ENCODE measurements at regions not wholly inside any gene's neighbourhood (a gene's known extent, or its start where the extent isn't known, plus 50 kb on each side); places are given as distances from the start of the nearest gene placed in this dataset.
"Not testable (repeated sequence)": the region's sequence is repeated elsewhere in the genome, so short reads cannot be mapped to it uniquely, and the experiment has no call there.

DNA sequence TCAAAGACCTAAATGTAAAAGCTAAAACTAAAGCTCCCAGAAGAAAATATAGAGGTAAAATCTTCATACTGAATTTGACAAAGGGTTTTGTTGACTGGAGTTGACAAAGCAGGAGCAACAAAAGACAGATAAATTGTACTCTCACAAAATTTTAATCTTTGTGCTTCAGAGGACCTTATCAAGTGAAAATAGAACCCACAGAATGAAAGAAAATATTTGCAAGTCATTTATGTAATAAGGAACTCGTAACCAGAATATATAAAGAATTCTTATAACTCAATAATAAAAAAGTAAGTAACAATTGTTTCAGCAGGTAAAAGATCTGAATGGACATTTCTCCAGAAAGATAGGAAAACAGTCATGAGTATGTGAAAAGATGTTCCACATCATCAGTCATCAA lies 62.0 kb upstream of the SRRM3 start:
- DNase-seq (ENCODE audit: low read depth), result no peak
- H3K4me3 ChIP-seq (ENCODE audit: low read depth, low read length), result no peak overlapping the region
- TF ChIP-seq, protein P1, sequence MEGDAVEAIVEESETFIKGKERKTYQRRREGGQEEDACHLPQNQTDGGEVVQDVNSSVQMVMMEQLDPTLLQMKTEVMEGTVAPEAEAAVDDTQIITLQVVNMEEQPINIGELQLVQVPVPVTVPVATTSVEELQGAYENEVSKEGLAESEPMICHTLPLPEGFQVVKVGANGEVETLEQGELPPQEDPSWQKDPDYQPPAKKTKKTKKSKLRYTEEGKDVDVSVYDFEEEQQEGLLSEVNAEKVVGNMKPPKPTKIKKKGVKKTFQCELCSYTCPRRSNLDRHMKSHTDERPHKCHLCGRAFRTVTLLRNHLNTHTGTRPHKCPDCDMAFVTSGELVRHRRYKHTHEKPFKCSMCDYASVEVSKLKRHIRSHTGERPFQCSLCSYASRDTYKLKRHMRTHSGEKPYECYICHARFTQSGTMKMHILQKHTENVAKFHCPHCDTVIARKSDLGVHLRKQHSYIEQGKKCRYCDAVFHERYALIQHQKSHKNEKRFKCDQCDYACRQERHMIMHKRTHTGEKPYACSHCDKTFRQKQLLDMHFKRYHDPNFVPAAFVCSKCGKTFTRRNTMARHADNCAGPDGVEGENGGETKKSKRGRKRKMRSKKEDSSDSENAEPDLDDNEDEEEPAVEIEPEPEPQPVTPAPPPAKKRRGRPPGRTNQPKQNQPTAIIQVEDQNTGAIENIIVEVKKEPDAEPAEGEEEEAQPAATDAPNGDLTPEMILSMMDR (conservative IDR thresholded peaks at IDR 0.05; ENCODE audit: low read depth, low read length), result no peak

DNA sequence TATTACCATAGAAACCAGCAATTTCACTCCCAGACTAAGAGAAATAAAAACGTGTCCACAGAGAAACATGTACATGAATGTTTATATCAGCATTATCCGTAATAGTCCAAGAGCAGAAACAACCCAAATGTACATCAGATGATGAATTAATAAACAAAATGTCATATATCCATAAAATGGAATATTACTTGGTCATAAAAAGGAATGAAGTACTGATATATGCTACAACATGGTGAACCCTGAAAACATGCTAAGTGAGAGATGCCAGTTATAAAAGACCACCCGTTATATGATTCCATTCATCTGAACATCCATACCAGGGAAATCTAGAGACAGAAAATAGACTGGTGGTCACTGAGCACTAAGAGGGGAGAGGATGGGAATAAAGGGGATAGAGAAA lies 61.4 kb upstream of the SRRM3 start:
- DNase-seq (ENCODE audit: low read depth); H3K4me3 ChIP-seq (ENCODE audit: low read depth, low read length): not testable (repeated sequence)

DNA sequence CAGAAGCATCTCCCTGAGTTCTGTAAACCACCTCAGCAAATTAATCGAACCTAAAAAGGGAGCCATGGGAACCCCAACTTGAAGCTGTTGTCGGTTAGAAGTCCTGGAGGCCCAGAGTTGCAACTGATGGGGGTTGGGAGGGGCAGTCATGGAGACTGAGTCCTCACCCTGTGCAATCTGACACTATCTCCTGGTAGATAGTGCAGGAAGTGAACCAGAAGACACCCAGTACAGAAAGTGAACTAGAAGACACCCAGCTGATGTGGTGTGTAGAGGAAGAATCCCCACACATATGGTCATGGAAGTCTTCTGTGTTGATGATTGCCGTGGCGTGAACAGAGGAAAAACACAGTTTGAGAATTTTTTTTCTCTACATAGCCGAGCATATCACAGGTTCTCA lies 58.8 kb upstream of the SRRM3 start:
- TF ChIP-seq, protein P1 (conservative IDR thresholded peaks at IDR 0.05; ENCODE audit: low read depth, low read length), result no peak
- DNase-seq (ENCODE audit: low read depth), result no peak
- no peak overlapping the region for H3K4me3 ChIP-seq (ENCODE audit: low read depth, low read length)

DNA sequence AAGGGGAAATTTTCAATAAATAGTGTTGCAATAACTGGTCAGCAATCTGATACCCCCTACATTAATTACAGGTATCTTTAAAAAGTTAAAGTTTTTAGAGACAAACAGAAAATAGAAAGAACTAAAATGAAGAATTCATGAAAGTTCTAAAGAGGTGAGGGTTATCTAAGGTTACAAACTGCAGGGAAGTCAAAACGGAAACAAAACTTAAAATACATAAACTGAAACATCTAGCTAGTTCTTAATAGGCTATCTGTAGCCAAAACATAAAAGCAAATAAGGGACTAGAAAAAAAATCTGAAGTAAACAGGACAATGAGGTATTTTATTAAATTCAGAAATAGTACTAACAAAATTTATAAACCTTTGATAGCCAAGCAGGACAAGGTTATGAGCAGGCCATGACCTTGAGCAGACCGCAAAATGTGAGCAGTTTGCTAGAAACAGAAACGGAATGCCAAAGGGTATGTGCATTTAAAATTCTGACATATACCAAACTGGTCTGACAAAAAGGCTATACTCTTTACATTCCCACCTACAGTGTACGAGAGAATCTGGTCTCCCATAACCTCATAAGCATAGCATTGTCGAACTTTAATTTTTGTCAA lies 56.9 kb upstream of the SRRM3 start:
- not testable (repeated sequence) for DNase-seq (ENCODE audit: low read depth); H3K4me3 ChIP-seq (ENCODE audit: low read depth, low read length)

DNA sequence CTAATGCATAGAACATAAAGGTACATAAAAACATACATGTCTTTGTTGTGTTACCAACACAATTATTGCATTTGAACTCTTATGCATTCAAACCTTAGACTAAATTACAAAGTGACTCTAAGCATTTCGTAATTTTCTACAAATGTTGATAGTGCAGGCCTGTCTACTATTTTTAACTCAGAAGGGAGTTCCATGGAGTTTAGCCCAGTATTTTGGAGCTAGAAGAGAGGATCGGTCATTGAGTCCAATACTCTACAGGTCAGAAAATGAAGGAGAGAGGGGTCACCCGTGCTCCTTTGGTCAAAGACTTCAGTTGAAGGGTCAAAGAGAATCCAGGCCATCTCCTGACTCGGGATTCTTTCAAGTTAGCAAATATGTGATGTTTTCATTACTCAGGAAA lies 55.3 kb upstream of the SRRM3 start:
- no peak for DNase-seq (ENCODE audit: low read depth)
- TF ChIP-seq, protein P1 (conservative IDR thresholded peaks at IDR 0.05; ENCODE audit: low read depth, low read length), result no peak

DNA sequence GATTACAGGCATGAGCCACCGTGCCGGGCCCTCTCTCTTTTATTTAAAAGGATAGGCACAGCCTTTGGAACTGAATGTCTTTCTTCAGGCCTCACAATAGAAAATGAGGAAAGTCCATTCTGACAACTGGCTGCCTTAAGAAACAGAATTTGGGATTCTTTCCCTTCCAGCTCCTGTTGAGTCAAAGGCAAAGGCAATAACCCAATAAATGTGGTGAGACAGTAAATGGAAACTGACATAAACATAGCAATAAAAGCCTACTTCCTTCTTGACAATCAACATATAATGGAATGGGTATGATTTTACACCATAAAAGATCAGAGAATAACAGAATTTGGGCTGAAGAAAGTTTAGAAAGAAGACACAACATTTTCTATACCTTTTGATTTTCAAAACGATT lies 52.7 kb upstream of the SRRM3 start:
- H3K4me3 ChIP-seq (ENCODE audit: low read depth, low read length); DNase-seq (ENCODE audit: low read depth): not testable (repeated sequence)

More for the DNA sequence above, 55.3 kb upstream of the SRRM3 start:
- H3K4me3 ChIP-seq (ENCODE audit: low read depth, low read length), result no peak overlapping the region

DNA sequence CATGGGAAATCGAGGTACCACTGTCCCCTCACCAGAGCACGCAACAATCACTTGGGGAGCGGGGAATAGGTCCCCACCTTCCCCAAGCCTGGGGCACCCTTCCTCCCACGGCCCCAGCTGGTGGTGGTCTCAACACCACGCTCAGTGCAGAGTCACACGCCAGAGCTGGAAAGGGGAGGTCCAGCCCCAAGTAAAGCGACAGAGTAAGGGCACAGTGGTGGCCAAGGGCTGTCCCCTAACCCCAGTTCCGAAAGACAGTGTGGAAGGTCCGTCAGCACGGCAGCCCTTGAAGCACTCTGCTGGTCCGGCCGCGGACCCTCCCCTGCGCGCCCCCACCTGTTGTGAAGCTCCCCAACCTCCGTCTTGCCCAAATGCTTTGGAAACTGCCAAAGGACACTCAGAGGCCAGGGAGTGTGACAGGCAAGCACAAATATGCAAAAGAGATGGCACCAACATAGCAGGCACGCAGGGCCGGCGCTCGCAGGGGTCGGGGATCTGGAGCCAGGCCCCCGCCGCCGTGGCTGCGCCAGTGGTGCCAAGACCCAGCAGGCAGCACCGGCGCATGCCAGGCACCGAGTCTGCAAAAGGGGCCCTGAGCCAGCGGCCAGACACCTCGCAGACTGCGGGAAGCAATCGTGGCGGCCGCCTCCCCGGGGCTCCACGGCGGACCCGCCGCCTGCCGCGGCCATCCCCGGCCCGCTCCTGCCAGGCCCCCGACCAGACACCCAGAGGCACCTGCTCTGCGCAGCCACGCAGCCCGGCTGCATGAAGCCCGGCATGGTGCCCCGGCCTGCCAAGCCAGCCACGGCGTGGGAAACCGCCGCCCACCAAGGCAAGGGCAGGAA lies 51.6 kb upstream of the SRRM3 start:
- no peak overlapping the region for H3K4me3 ChIP-seq (ENCODE audit: low read depth, low read length)
- TF ChIP-seq, protein P1 (conservative IDR thresholded peaks at IDR 0.05; ENCODE audit: low read depth, low read length), result no peak
- no peak for DNase-seq (ENCODE audit: low read depth)

Measured in choroid plexus epithelial cell (primary cell).